ENCODE measurements at regions not wholly inside any gene's neighbourhood (a gene's known extent, or its start where the extent isn't known, plus 50 kb on each side); places are given as distances from the start of the nearest gene placed in this dataset.

DNA sequence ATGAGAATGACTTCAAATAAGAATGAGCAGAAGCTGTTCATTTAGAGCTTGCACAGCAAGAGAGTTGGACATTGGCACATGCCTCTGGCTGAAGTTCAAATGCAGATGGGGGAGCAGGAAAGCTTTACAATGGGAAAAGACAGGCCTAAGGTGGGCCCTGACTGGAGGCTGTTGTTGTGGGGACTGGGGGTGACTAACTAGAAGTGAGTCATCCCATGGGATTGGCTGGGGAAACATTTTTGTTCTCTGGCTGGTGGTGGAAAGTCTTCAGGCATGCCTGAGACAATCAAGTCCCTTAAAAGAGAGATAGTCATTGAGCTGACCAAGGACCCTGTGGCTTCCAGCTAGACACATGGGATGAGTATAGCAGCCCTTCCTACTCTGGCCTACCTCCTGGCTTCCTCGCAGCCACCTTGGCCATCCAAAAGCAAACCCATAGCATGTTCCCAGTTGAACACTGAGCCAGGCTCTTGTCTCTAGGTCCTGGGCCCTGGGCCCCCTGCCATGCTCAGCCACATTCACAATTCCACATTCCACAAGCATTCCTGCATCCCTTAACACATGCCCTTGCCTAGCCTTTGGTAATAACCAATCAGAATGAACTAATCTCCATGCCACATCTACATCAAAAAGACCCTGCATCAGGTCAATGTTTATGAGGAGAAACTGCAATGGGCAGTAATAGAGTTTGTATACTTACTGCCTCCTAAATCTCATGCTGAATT, 873.4 kb downstream of the NLGN4Y start:
- Histone ChIP-seq H3K9ac (ENCODE audit: low read length in 2 of 2) (no peak overlapping the region), H3K27me3 (ENCODE audit: control insufficient read depth in 1 of 2, insufficient read depth in 2 of 2, low read length in 2 of 2) (no peaks in the 10 kb centered on the region), H3K27ac (ENCODE audit: low read length) (no peak overlapping the region), H3K9me3 (ENCODE audit: control insufficient read depth in 2 of 2, low read length in 2 of 2) (no peaks in the 10 kb centered on the region), H3K36me3 (ENCODE audit: control insufficient read depth in 2 of 2, insufficient read depth in 2 of 2, low read length in 2 of 2) (no peaks in the 10 kb centered on the region), H3K4me1 (ENCODE audit: control insufficient read depth, insufficient read depth, low read length) (no peaks in the 10 kb centered on the region), H3K4me3 (ENCODE audit: low read length in 2 of 2) (no peak overlapping the region)

DNA sequence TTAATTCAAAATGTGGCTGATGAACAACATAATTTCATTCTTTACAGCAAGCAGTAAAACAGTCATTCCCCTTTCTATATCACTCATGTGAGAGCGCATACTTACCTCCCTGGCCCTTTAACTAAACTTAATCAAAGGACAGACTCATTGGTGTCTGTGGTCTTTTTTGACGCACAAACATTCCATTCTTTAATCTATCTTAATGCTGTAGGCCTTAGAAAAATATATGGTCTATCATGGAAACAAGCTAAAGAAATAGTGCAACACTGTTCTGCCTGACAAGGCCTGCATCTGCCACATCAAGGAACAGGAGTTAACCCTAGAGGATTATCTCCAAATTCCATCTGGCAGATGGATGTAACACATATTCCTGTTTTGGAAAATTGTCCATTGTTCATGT, 878.1 kb downstream of the NLGN4Y start:
- no peak overlapping the region for H3K27ac ChIP-seq (ENCODE audit: low read length)
- H3K9ac ChIP-seq (ENCODE audit: low read length in 2 of 2) = no peak overlapping the region
- no peak overlapping the region for H3K4me3 ChIP-seq (ENCODE audit: low read length in 2 of 2)
- no peaks in the 10 kb centered on the region for H3K36me3 ChIP-seq (ENCODE audit: control insufficient read depth in 2 of 2, insufficient read depth in 2 of 2, low read length in 2 of 2)
- H3K9me3 ChIP-seq (ENCODE audit: control insufficient read depth in 2 of 2, low read length in 2 of 2) = no peaks in the 10 kb centered on the region
- no peaks in the 10 kb centered on the region for H3K4me1 ChIP-seq (ENCODE audit: control insufficient read depth, insufficient read depth, low read length)
- H3K27me3 ChIP-seq (ENCODE audit: control insufficient read depth in 1 of 2, insufficient read depth in 2 of 2, low read length in 2 of 2) = no peaks in the 10 kb centered on the region

DNA sequence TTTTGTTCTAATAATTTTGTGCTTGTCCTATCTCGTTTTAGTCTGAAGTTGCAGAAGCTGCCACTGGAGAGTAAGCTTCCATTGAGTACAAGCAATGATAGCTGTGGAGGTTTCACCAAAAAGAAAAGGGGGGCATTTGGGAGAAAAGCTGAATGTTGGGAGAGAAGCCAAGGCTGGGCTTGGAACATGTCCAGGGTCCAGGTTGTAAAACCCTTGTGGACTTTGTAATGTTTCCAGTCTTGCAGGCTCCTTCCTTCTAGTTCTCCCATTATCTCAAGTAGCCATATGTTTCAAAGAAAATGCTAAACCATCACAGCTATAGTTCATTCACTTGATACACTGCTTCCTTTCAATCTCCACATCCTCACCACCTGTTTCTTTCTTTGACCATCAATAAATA, 880.2 kb downstream of the NLGN4Y start:
- no peaks in the 10 kb centered on the region for H3K9me3 ChIP-seq (ENCODE audit: control insufficient read depth in 2 of 2, low read length in 2 of 2)
- H3K36me3 ChIP-seq (ENCODE audit: control insufficient read depth in 2 of 2, insufficient read depth in 2 of 2, low read length in 2 of 2) = no peaks in the 10 kb centered on the region
- no peak overlapping the region for H3K27ac ChIP-seq (ENCODE audit: low read length)
- H3K9ac ChIP-seq (ENCODE audit: low read length in 2 of 2) = no peak overlapping the region
- H3K4me3 ChIP-seq (ENCODE audit: low read length in 2 of 2) = no peak overlapping the region
- no peaks in the 10 kb centered on the region for H3K27me3 ChIP-seq (ENCODE audit: control insufficient read depth in 1 of 2, insufficient read depth in 2 of 2, low read length in 2 of 2)
- H3K4me1 ChIP-seq (ENCODE audit: control insufficient read depth, insufficient read depth, low read length) = no peaks in the 10 kb centered on the region

DNA sequence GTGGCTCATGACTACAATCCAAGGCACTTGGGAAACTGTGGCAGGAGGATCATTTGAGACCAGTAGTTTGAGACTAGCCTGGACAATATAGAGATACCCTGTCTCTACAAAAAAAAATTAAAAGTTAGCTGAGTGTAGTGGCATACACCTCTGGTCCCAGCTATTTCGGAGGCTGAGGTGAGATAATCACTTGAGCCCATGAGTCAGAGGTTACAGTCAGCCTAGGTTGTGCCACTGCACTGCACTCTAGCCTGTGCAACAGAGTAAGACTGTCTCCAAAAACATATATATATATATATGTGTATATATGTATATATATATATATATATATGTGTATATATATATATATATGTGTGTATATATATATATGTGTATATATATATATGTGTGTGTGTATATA, 890.8 kb downstream of the NLGN4Y start:
- Histone ChIP-seq H3K9me3 (ENCODE audit: control insufficient read depth in 2 of 2, low read length in 2 of 2) (no peaks in the 10 kb centered on the region), H3K27ac (ENCODE audit: low read length) (no peak overlapping the region), H3K9ac (ENCODE audit: low read length in 2 of 2) (no peak overlapping the region), H3K4me1 (ENCODE audit: control insufficient read depth, insufficient read depth, low read length) (no peaks in the 10 kb centered on the region), H3K4me3 (ENCODE audit: low read length in 2 of 2) (no peak overlapping the region), H3K36me3 (ENCODE audit: control insufficient read depth in 2 of 2, insufficient read depth in 2 of 2, low read length in 2 of 2) (no peaks in the 10 kb centered on the region), H3K27me3 (ENCODE audit: control insufficient read depth in 1 of 2, insufficient read depth in 2 of 2, low read length in 2 of 2) (no peaks in the 10 kb centered on the region)

DNA sequence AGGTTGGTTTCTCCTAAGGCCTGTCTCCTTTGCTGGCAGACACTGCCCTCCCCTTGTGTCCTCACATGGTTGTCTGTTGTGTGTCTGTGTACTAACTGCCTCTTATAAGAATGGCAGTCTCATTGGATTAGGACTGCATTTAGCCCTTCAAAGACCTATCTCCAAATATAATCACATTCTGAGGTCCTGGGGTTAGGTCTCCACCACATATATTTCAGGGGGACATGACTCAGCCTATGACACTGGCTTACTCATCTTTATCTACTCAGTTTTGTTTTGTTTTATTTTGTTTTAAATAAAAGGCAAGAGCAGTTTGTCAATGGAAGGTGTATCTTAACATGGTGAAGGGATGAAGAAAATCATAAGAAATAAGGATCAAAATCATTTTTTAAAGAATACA, 894.3 kb downstream of the NLGN4Y start:
- Histone ChIP-seq H3K36me3 (ENCODE audit: control insufficient read depth in 2 of 2, insufficient read depth in 2 of 2, low read length in 2 of 2) (no peaks in the 10 kb centered on the region), H3K9me3 (ENCODE audit: control insufficient read depth in 2 of 2, low read length in 2 of 2) (no peaks in the 10 kb centered on the region), H3K4me3 (ENCODE audit: low read length in 2 of 2) (no peak overlapping the region)

DNA sequence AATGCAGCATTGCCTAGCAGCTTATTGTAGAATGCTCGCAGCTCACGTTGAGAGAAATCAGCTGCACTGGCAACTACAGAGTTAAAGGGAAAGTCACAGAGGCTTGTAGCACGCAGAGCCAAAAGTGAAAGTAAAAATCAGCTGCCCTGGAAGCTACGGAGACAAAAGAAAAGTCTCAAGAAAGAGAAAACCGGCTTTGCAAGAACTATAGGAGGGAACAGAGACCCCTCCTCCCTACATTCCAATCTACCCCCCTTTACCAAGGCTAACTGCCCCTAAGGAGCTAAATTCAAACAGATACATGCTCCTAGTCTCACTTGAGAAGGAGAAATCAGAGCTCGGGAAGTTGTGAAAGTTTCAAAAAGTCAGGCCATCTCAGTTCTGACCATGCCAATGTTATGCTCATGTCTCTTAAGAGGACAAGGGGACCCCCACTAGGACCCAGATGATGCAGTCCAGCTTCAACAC, 900.4 kb downstream of the NLGN4Y start:
- no peak overlapping the region for H3K27ac ChIP-seq (ENCODE audit: low read length)
- H3K4me1 ChIP-seq (ENCODE audit: control insufficient read depth, insufficient read depth, low read length) = no peaks in the 10 kb centered on the region
- H3K27me3 ChIP-seq (ENCODE audit: control insufficient read depth in 1 of 2, insufficient read depth in 2 of 2, low read length in 2 of 2) = no peaks in the 10 kb centered on the region
- peak overlapping the region in 1 of 2 donors; percentile 65 for H3K9ac ChIP-seq (ENCODE audit: low read length in 2 of 2)
- H3K36me3 ChIP-seq (ENCODE audit: control insufficient read depth in 2 of 2, insufficient read depth in 2 of 2, low read length in 2 of 2) = no peaks in the 10 kb centered on the region
- peak overlapping the region in 1 of 2 donors; percentile 50 for H3K4me3 ChIP-seq (ENCODE audit: low read length in 2 of 2)
- H3K9me3 ChIP-seq (ENCODE audit: control insufficient read depth in 2 of 2, low read length in 2 of 2) = no peaks in the 10 kb centered on the region

More for the DNA sequence above, 894.3 kb downstream of the NLGN4Y start:
- Histone ChIP-seq H3K27ac (ENCODE audit: low read length) (no peak overlapping the region), H3K9ac (ENCODE audit: low read length in 2 of 2) (no peak overlapping the region), H3K27me3 (ENCODE audit: control insufficient read depth in 1 of 2, insufficient read depth in 2 of 2, low read length in 2 of 2) (no peaks in the 10 kb centered on the region), H3K4me1 (ENCODE audit: control insufficient read depth, insufficient read depth, low read length) (no peaks in the 10 kb centered on the region)

DNA sequence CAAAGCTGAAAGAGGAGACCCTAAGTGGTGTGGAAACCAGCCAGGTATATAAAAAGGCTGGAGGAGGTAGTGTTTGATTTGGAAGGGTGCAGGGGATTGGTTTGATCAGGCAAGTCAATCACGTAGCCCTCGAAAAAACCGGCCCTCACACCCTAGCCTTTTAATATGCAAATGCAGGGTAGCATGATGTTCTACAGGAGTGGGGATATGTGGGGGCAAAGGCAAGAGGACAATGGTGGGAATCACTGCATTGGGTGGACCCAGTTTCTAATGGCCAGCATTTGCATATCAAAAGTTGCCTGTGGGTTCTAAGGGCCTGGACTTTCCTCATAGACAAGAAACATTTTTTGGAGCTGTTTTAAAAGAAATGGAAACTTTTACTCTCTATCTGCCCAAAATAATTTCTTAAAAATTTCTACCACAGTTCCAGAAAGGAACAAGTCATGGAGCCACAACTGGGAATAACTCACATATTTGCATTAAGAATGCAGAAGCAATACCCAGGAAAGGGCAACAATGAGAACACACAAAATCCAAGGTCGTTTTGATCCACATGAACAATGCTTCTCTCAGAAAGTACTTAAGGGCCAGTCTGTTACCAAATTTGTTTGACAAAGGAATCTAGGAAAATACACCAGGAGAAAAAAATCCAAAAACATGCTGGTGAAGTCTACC, 915.8 kb downstream of the NLGN4Y start:
- Histone ChIP-seq H3K9me3 (ENCODE audit: control insufficient read depth in 2 of 2, low read length in 2 of 2) (no peaks in the 10 kb centered on the region), H3K27me3 (ENCODE audit: control insufficient read depth in 1 of 2, insufficient read depth in 2 of 2, low read length in 2 of 2) (no peaks in the 10 kb centered on the region), H3K4me1 (ENCODE audit: control insufficient read depth, insufficient read depth, low read length) (no peaks in the 10 kb centered on the region), H3K27ac (ENCODE audit: low read length) (no peak overlapping the region), H3K36me3 (ENCODE audit: control insufficient read depth in 2 of 2, insufficient read depth in 2 of 2, low read length in 2 of 2) (no peaks in the 10 kb centered on the region), H3K9ac (ENCODE audit: low read length in 2 of 2) (no peak overlapping the region), H3K4me3 (ENCODE audit: low read length in 2 of 2) (no peak overlapping the region)

DNA sequence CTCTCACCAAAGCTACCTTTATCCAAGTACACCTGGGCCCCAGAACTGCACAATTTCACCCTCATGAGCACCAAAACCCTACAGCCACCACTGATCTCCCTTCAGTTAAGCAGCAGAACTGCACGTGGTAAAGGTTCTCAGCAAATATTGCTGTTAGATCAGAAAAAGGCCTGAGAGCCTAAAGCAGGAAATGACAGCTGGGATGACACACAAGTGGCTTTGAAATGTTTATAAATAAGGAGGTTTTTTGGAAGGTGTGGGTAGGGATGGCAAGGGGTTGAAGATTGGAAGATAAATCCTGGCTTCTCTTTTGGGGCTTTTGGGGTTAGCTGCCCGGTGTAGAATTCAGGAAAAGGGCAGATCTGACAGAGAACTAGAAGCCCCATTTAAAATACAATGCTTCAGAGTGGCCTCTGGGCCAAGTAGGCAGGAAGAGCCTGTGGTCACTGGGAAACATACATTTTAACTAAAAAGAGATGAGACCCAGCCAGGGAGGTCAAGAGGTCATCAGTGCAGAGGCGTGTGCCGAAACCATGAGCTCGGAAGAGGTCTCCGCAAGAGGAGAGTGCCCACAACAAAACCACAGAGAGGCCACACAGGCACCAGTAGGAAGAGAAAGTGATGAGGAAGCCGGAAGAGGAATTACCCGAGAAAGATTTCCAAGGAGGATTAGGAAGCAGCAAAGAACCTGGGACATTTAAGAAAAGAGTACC, 916.5 kb downstream of the NLGN4Y start:
- Histone ChIP-seq H3K27ac (ENCODE audit: low read length) (no peak overlapping the region), H3K9ac (ENCODE audit: low read length in 2 of 2) (no peak overlapping the region)

DNA sequence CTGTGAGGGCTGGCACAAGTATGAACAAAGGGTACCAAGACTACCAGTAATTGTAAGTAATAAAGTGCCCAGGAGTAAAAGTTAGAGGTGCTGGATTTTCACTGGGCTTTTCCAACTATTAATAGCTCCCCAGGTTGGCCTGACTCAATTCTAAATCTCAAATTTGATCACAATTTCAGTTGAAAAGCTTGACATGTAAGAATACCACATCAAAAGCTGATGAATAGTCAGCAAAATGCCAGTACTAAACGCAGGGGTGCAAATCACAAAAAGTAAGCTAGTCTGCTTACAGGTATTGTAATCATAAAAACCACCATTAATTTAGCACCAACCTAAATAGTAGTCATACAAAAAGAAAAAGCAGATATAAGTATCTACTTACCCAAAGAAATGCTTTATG, 917.5 kb downstream of the NLGN4Y start:
- Histone ChIP-seq H3K4me3 (ENCODE audit: low read length in 2 of 2) (no peak overlapping the region), H3K36me3 (ENCODE audit: control insufficient read depth in 2 of 2, insufficient read depth in 2 of 2, low read length in 2 of 2) (no peaks in the 10 kb centered on the region), H3K27me3 (ENCODE audit: control insufficient read depth in 1 of 2, insufficient read depth in 2 of 2, low read length in 2 of 2) (no peaks in the 10 kb centered on the region), H3K9me3 (ENCODE audit: control insufficient read depth in 2 of 2, low read length in 2 of 2) (no peaks in the 10 kb centered on the region), H3K4me1 (ENCODE audit: control insufficient read depth, insufficient read depth, low read length) (no peaks in the 10 kb centered on the region), H3K9ac (ENCODE audit: low read length in 2 of 2) (no peak overlapping the region), H3K27ac (ENCODE audit: low read length) (no peak overlapping the region)

More for the DNA sequence above, 916.5 kb downstream of the NLGN4Y start:
- Histone ChIP-seq H3K36me3 (ENCODE audit: control insufficient read depth in 2 of 2, insufficient read depth in 2 of 2, low read length in 2 of 2) (no peaks in the 10 kb centered on the region), H3K4me3 (ENCODE audit: low read length in 2 of 2) (no peak overlapping the region), H3K4me1 (ENCODE audit: control insufficient read depth, insufficient read depth, low read length) (no peaks in the 10 kb centered on the region), H3K9me3 (ENCODE audit: control insufficient read depth in 2 of 2, low read length in 2 of 2) (no peaks in the 10 kb centered on the region), H3K27me3 (ENCODE audit: control insufficient read depth in 1 of 2, insufficient read depth in 2 of 2, low read length in 2 of 2) (no peaks in the 10 kb centered on the region)

DNA sequence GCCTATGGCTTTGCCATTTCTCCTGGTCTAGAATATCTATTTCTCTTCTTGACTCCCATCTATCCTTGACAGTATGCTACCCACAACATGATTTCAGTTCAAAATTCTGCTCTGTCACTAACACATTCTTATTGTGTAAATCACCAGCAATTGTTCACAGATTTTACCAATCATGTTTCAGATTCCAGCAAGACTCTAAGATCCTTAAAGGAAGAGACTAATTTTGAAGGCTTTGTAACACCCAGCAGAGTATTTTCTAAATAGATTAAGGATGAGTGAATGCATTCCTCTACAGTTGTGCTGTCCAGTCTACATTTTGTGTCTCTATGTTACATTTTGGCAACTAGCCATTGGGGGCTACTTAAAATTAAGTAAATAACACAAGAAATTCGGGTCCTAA, 921.5 kb downstream of the NLGN4Y start:
- no peak overlapping the region for H3K4me3 ChIP-seq (ENCODE audit: low read length in 2 of 2)
- H3K36me3 ChIP-seq (ENCODE audit: control insufficient read depth in 2 of 2, insufficient read depth in 2 of 2, low read length in 2 of 2) = no peaks in the 10 kb centered on the region

More for the DNA sequence above, 921.5 kb downstream of the NLGN4Y start:
- H3K4me1 ChIP-seq (ENCODE audit: control insufficient read depth, insufficient read depth, low read length) = no peaks in the 10 kb centered on the region
- H3K27me3 ChIP-seq (ENCODE audit: control insufficient read depth in 1 of 2, insufficient read depth in 2 of 2, low read length in 2 of 2) = no peaks in the 10 kb centered on the region
- H3K9me3 ChIP-seq (ENCODE audit: control insufficient read depth in 2 of 2, low read length in 2 of 2) = no peaks in the 10 kb centered on the region
- H3K9ac ChIP-seq (ENCODE audit: low read length in 2 of 2) = no peak overlapping the region
- H3K27ac ChIP-seq (ENCODE audit: low read length) = no peak overlapping the region
